ENCODE measurements at regions not wholly inside any gene's neighbourhood (a gene's known extent, or its start where the extent isn't known, plus 50 kb on each side); places are given as distances from the start of the nearest gene placed in this dataset.

GRCh38 chr2:228545748-228546145 lies 364.3 kb upstream of the SPHKAP start:
- TF ChIP-seq CTCF (IDR thresholded peaks at IDR 0.05; ENCODE audit: low read length) (no peak), EZH2 (IDR thresholded peaks at IDR 0.05; ENCODE audit: borderline replicate concordance, low read length) (no peak)
